Neural progenitor cell (in vitro differentiated cells): ENCODE measurements at regions not wholly inside any gene's neighbourhood (a gene's known extent, or its start where the extent isn't known, plus 50 kb on each side); places are given as distances from the start of the nearest gene placed in this dataset.

Experiments
- CTCF ChIP-seq: fragments of 200-600 bp; sonication (generic); IDR thresholded peaks from 2 replicates; pipeline ENCODE4 v1.5.1; 2017; ENCODE audit warnings: antibody characterized with exemption, mild to moderate bottlenecking
- EZH2 ChIP-seq: fragments of 200-600 bp; sonication (generic); IDR thresholded peaks from 2 replicates; pipeline ENCODE4 v1.6.1; 2017; ENCODE audit warnings: antibody characterized with exemption, mild to moderate bottlenecking, moderate library complexity
- EZH2phosphoT487 ChIP-seq: fragments of 200-600 bp; sonication (generic); IDR thresholded peaks from 2 replicates; pipeline ENCODE4 v1.6.1; 2017; ENCODE audit warnings: antibody characterized with exemption

- TF ChIP-seq EZH2phosphoT487: no peak
- TF ChIP-seq CTCF: no peak
- TF ChIP-seq EZH2: no peak
Observed at GRCh38 chr2:16088035-16088801, 147.9 kb downstream of the MYCN start.
